Kidney epithelial cell (primary cell): ENCODE measurements at regions not wholly inside any gene's neighbourhood (a gene's known extent, or its start where the extent isn't known, plus 50 kb on each side); places are given as distances from the start of the nearest gene placed in this dataset.
"Not testable (repeated sequence)": the region's sequence is repeated elsewhere in the genome, so short reads cannot be mapped to it uniquely, and the experiment has no call there.

Experiments used
- DNase-seq: peaks from one replicate; pipeline ENCODE4 v3.0.0-alpha.2; 2010; ENCODE audit warnings: low read depth
- H3K27me3 ChIP-seq: 2 replicates; pipeline ENCODE4 v1.6.0; 2011; ENCODE audit warnings: low read length; ENCODE audit not compliant: control insufficient read depth, insufficient read depth
- H3K36me3 ChIP-seq: 2 replicates; pipeline ENCODE4 v1.5.1; 2011; ENCODE audit warnings: low read length; ENCODE audit not compliant: control insufficient read depth, insufficient read depth
- H3K4me3 ChIP-seq: 2 replicates; pipeline ENCODE4 v1.5.1; 2011; ENCODE audit warnings: low read depth, mild to moderate bottlenecking, control low read depth, low read length
- TF ChIP-seq, protein P1 (sequence below): IDR thresholded peaks from 2 replicates; pipeline ENCODE4 v1.5.1; 2011; ENCODE audit warnings: mild to moderate bottlenecking, moderate library complexity, low read length, control low read depth, inconsistent platforms; ENCODE audit not compliant: insufficient read depth, poor library complexity, severe bottlenecking

DNA sequence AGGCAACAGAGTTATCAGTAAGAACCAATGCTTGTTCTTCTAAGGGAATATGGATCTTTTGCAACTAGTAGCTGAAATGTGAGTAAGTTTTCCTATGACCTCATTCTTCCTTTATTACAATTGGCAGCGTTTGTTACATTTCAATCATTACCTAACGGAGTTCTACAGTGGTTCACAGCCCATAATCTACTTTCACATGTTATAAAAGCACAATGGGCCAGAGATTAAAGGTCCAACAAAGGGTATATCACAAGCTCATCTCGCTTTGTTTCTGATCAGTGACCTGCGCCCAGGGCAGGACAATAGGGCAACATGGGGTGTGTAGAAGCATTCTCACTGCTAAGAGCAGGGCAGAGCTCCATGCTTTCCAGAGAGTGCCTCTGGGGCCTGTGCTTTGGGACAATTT is 279.9 kb upstream of the DYNLRB2 start:
- Histone ChIP-seq H3K4me3 (no peak overlapping the region), H3K36me3 (no peaks in the 10 kb centered on the region), H3K27me3 (no peaks in the 10 kb centered on the region)
- DNase-seq = no peak
- TF ChIP-seq, protein P1, sequence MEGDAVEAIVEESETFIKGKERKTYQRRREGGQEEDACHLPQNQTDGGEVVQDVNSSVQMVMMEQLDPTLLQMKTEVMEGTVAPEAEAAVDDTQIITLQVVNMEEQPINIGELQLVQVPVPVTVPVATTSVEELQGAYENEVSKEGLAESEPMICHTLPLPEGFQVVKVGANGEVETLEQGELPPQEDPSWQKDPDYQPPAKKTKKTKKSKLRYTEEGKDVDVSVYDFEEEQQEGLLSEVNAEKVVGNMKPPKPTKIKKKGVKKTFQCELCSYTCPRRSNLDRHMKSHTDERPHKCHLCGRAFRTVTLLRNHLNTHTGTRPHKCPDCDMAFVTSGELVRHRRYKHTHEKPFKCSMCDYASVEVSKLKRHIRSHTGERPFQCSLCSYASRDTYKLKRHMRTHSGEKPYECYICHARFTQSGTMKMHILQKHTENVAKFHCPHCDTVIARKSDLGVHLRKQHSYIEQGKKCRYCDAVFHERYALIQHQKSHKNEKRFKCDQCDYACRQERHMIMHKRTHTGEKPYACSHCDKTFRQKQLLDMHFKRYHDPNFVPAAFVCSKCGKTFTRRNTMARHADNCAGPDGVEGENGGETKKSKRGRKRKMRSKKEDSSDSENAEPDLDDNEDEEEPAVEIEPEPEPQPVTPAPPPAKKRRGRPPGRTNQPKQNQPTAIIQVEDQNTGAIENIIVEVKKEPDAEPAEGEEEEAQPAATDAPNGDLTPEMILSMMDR = no peak

DNA sequence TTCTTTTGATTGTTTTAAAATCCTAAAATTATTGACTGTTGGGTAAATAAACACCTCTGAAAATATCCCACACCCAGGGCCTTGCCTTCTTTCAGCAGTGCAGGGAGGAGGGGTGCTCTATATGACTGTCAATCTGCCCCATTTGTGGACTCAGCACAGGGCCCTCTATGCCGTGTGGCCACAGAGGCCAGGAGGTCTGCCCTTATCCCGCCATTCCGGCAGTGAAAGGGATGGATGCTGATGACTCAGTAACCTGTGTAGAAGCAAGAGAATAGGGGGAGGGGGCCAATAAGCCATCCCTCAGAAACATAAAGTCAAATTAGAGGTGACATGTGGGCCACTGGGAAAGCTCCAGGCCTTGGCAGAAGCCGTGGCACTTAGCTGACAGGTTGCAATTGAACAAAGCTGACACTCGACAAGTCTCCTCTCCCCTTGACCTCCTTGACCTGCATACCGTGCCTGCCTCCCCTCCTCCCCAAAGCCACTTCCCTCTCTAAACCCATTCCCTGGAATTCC is 281.4 kb upstream of the DYNLRB2 start:
- no peaks in the 10 kb centered on the region for H3K27me3 ChIP-seq
- TF ChIP-seq, protein P1 = no peak
- DNase-seq = no peak
- no peak overlapping the region for H3K4me3 ChIP-seq
- no peaks in the 10 kb centered on the region for H3K36me3 ChIP-seq

DNA sequence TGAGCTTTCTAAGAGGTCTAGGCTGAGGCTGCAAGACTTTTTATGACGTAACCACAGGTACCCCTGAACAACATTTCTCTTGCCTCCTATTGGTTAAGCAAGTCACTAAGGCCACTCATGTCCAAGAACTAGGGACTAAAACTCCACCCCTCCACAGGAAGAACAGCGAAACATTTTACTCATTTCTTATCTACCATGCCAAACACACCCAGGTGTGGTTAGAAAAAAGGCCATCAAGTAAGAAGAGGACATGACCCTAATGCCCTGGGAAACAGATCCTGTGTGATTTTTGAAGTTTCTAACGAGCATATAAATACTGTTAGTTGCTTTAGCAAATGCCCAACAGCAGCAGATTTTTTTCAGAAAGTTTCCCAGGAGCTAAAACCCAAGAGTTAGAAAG is 282.4 kb upstream of the DYNLRB2 start:
- no peak overlapping the region for H3K4me3 ChIP-seq
- TF ChIP-seq, protein P1 = no peak
- no peaks in the 10 kb centered on the region for H3K27me3 ChIP-seq
- no peak for DNase-seq
- no peaks in the 10 kb centered on the region for H3K36me3 ChIP-seq

DNA sequence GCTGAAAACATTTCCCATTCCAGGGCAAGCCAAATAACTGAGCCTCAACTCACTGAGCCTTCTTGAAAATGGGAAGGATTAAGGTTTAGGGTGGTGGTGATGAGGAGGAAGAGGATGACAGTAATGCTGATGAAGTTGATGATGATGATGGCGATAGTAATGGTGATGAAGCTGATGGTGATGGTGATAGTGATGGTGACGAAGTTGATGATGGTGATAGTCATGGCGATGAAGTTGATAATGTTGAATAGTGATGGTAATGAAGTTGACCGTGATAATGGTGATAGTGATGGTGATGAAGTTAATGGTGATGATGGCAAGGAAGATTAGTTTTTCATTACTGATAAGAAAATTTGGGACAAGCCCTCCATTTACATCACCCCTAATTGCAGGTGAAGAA is 285.8 kb upstream of the DYNLRB2 start:
- Histone ChIP-seq H3K4me3 (no peak overlapping the region), H3K27me3 (no peaks in the 10 kb centered on the region), H3K36me3 (no peaks in the 10 kb centered on the region)
- DNase-seq = no peak
- TF ChIP-seq, protein P1 = no peak

DNA sequence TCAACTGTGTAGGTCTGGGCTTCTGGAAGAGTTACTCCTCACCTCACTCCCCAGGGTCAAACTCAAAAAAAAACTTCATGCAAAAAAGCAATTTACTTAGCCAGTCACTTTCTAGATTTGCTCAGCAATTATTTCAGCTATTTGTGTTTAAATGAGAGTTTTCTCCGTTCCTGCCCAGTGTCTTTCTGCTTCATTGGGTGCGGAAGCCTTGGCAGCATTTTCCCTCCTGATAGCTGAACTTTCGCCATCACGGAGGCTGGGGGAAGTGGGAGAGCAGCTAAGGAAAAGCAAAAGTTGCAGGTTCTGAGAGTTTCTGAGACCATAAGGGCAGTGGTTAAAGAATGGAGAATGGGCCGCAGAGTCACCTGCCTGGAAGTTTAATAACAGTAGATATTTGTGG is 287.1 kb upstream of the DYNLRB2 start:
- no peaks in the 10 kb centered on the region for H3K36me3 ChIP-seq
- H3K4me3 ChIP-seq = no peak overlapping the region
- H3K27me3 ChIP-seq = no peaks in the 10 kb centered on the region
- TF ChIP-seq, protein P1 = no peak
- DNase-seq = no peak

DNA sequence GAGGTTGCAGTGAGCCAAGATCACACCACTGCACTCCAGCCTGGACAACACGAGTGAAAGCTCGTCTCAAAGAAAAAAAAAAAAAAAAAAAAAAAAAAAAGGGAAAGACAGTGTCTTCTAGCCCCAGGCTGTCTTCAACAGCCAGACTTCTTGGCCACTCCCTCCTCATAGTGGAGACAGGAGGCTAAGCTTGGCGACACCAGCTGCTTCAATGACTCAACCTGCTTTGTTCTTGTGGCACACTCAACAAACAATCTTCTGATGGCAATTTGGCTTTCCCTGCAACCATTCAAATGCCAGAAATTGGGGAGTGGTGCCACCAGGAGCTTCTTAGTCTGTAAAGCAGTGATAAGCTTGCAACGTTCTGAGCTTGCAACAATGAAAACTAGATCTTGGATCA is 290.4 kb upstream of the DYNLRB2 start:
- H3K36me3 ChIP-seq = no peaks in the 10 kb centered on the region
- no peak overlapping the region for H3K4me3 ChIP-seq
- DNase-seq = no peak
- TF ChIP-seq, protein P1 = no peak
- H3K27me3 ChIP-seq = no peaks in the 10 kb centered on the region

DNA sequence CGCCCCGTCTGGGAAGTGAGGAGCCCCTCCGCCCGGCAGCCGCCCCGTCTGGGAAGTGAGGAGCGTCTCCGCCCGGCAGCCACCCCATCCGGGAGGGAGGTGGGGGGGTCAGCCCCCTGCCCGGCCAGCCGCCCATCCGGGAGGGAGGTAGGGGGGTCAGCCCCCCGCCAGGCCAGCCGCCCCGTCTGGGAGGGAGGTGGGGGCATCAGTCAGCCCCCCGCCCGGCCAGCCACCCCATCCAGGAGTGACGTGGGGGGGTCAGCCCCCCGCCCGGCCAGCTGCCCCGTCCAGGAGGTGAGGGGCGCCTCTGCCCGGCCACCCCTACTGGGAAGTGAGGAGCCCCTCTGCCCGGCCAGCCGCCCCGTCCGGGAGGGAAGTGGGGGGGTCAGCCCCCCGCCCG is 297.5 kb upstream of the DYNLRB2 start:
- not testable (repeated sequence) for H3K36me3 ChIP-seq, H3K4me3 ChIP-seq, DNase-seq, H3K27me3 ChIP-seq

DNA sequence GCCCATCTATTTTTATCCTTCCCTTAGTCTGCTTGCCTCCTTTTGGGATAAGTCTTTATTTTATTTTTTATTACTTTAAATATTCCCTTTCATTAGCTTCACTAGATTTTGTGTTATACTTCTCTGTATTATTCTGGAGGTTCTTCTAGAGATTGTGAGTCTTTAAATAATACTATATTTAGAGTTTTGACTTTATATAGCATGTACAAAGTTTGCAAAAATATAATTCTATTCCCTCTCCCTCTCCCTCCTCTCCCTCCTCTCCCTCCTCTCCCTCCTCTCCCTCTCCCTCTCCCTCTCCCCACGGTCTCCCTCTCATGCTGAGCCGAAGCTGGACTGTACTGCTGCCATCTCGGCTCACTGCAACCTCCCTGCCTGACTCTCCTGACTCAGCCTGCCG is 298.5 kb upstream of the DYNLRB2 start:
- not testable (repeated sequence) for H3K36me3 ChIP-seq, H3K27me3 ChIP-seq, H3K4me3 ChIP-seq, DNase-seq
